ENCODE measurements at regions not wholly inside any gene's neighbourhood (a gene's known extent, or its start where the extent isn't known, plus 50 kb on each side); places are given as distances from the start of the nearest gene placed in this dataset.
"Not testable (repeated sequence)": the region's sequence is repeated elsewhere in the genome, so short reads cannot be mapped to it uniquely, and the experiment has no call there.

GRCh38 chr4:120000591-120001296 lies 65.9 kb downstream of the MAD2L1 start:
- 63% methylated on average over 6 of the region's 6 CpGs for WGBS (ENCODE audit: insufficient coverage, low coverage, low lambda C conversion rate, missing lambda C conversion rate)
- Histone ChIP-seq H3K9me3 (no peaks in the 10 kb centered on the region), H3K4me3 (no peak overlapping the region), H3K27me3 (no peaks in the 10 kb centered on the region), H3K36me3 (no peaks in the 10 kb centered on the region), H3K4me1 (no peaks in the 10 kb centered on the region), H3K27ac (no peak overlapping the region)
- DNase-seq (no peak), ATAC-seq (no peak)
- TF ChIP-seq POLR2A (IDR thresholded peaks at IDR 0.05) (no peak), CTCF (IDR thresholded peaks at IDR 0.05) (no peak)
- intact Hi-C loops (cut with DNase I) = no loop called here

GRCh38 chr4:119996024-119996423 lies 70.6 kb downstream of the MAD2L1 start:
- DNase-seq; H3K36me3 ChIP-seq; H3K4me1 ChIP-seq; H3K9me3 ChIP-seq; intact Hi-C loops (cut with DNase I); H3K27me3 ChIP-seq; ATAC-seq; H3K4me3 ChIP-seq; H3K27ac ChIP-seq: not testable (repeated sequence)
- 90% methylated on average over 5 of the region's 10 CpGs for WGBS (ENCODE audit: insufficient coverage, low coverage, low lambda C conversion rate, missing lambda C conversion rate)

GRCh38 chr4:119984996-119985395 lies 81.7 kb downstream of the MAD2L1 start:
- Histone ChIP-seq H3K36me3 (no peaks in the 10 kb centered on the region), H3K27me3 (no peaks in the 10 kb centered on the region), H3K4me3 (no peak overlapping the region), H3K27ac (no peak overlapping the region), H3K9me3 (no peaks in the 10 kb centered on the region), H3K4me1 (no peaks in the 10 kb centered on the region)
- intact Hi-C loops (cut with DNase I) = no loop called here
- TF ChIP-seq CTCF (IDR thresholded peaks at IDR 0.05) (no peak), POLR2A (IDR thresholded peaks at IDR 0.05) (no peak)
- WGBS (ENCODE audit: insufficient coverage, low coverage, low lambda C conversion rate, missing lambda C conversion rate) = 27% methylated on average over 2 of the region's 2 CpGs
- DNase-seq = no peak
- no peak for ATAC-seq

GRCh38 chr4:119982756-119983155 lies 83.9 kb downstream of the MAD2L1 start:
- Histone ChIP-seq H3K36me3 (no peaks in the 10 kb centered on the region), H3K27me3 (no peaks in the 10 kb centered on the region), H3K9me3 (no peaks in the 10 kb centered on the region), H3K4me3 (no peak overlapping the region), H3K27ac (no peak overlapping the region), H3K4me1 (no peaks in the 10 kb centered on the region)
- no peak for DNase-seq
- no peak for ATAC-seq
- intact Hi-C loops (cut with DNase I) = no loop called here
- TF ChIP-seq POLR2A (IDR thresholded peaks at IDR 0.05) = no peak
- TF ChIP-seq CTCF (IDR thresholded peaks at IDR 0.05) = no peak

GRCh38 chr4:119980456-119980855 lies 86.2 kb downstream of the MAD2L1 start:
- H3K27me3 ChIP-seq = no peaks in the 10 kb centered on the region
- no peak overlapping the region for H3K4me3 ChIP-seq
- DNase-seq (no peak), ATAC-seq (no peak)
- no peak for TF ChIP-seq POLR2A (IDR thresholded peaks at IDR 0.05)
- no peak for TF ChIP-seq CTCF (IDR thresholded peaks at IDR 0.05)
- no peaks in the 10 kb centered on the region for H3K4me1 ChIP-seq
- H3K27ac ChIP-seq = no peak overlapping the region
- H3K9me3 ChIP-seq = no peaks in the 10 kb centered on the region
- intact Hi-C loops (cut with DNase I) = no loop called here
- 43% methylated on average over 2 of the region's 2 CpGs for WGBS (ENCODE audit: insufficient coverage, low coverage, low lambda C conversion rate, missing lambda C conversion rate)
- no peaks in the 10 kb centered on the region for H3K36me3 ChIP-seq
